GM21526 (cell line): ENCODE measurements at regions not wholly inside any gene's neighbourhood (a gene's known extent, or its start where the extent isn't known, plus 50 kb on each side); places are given as distances from the start of the nearest gene placed in this dataset.
"Not testable (repeated sequence)": the region's sequence is repeated elsewhere in the genome, so short reads cannot be mapped to it uniquely, and the experiment has no call there.

Source experiments
- ATAC-seq: cut with Tn5 transposase; IDR thresholded peaks from one replicate; pipeline ENCODE4 v1.9.1; 2021; ENCODE audit warnings: moderate library complexity; ENCODE audit not compliant: unreplicated experiment, low FRiP score

DNA sequence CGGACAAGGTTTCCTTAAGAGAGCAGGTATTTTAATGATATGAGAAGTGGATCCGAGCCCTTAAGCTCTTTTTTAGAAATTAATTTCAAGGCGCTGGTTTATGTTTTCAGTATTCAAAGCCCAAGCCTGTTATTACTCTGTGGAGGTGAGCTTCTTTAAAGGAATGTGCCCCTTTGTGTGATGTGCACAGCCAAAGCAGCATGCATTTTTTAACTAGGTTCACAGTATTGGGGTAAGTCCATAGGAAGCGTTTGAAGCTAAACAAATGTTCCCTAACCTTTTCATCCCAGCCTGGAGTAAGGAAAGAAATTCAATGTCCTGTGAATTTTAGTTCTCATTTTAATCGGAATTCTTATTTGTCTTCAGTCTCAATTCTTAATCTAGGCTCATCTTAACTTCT is 217.5 kb downstream of the KCTD12 start:
- ATAC-seq, result no peak

DNA sequence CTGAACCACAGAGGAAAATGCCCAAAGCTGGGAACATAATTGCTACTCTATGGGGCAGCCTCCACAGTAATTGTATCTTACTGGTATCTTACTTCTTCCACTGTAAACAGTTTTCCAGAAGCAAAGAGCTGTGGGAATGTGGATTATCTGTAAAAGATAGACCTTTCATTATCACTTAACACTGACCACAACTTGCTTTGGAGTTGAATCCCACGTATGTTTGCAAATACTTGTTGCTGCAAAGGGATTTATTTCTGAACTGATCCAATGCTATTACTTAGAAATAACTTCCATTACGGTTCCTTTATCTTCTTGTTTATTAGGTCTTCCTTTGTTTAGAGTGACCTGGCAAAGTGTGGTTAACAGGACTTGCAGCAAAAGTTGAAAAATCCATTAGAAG is 218.1 kb downstream of the KCTD12 start:
- no peak for ATAC-seq

DNA sequence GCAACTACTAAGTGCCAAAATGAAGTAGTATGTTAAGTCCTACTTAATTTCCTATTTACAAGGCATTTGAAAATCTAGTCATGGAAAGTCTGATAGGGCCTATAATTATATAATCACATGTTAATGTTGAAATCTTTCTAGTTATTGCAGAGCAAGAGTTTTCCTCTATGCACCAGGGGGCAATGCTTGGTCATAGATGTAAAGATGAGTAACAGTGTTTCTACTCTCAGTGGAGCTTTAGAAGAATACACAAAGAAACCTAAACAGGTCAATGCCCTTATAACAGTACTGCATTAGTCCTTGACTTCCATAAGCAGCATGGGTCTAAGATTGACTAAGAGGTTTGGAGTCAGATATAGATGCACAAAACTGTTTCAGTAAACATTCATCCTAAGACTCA is 218.7 kb downstream of the KCTD12 start:
- no peak for ATAC-seq

DNA sequence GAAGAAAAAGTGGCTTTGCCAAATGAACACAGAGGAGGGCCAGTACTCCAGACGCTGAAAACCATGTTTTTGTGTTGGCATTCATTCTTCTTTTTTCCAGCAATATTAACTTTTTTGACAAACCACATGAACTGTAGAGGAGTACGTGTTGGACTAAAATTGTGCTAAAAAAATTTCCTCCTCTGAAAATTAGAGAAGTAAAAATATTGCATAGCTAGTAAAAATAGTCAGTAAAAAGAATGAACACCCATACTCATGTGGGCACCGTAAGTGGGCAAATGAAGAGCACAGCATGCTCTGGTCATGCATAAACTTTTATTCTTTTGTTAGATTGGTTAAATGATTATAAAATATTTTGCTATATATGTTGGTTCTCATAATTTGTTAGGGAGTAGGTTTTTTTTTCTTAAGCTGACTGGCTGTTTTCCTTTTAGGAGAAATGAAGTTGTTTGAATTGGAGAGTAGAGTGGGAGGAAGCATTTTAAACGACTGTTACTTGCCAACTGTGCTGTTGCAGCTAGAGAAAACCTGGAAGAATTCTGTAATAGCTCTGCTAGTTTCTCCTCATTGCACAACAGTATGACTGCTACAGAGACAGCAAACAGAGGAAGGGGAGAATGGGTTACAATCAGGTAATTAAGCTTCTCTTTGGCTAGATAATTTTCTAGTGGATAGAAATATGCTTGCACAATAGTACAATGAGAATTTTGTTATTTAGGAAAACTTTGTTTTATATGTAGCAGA is 222.4 kb downstream of the KCTD12 start:
- ATAC-seq, result no peak

DNA sequence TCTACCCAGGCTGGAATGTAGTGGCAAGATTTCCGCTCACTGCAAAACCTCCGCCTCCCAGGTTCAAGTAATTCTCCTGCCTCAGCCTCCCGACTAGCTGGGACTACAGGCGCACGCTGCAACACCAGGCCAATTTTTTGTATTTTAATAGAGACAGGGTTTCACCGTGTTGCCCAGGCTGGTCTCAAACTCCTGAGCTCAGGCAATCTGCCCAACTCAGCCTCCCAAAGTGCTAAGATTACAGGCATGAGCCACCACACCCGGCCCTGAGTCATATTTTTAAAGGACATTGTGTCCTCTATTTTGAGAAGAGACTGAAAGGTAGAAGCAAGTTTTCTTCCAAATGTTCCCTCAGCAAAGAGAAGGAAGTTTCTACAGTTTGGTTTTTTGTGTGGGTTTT is 227.1 kb downstream of the KCTD12 start:
- ATAC-seq, result not testable (repeated sequence)

DNA sequence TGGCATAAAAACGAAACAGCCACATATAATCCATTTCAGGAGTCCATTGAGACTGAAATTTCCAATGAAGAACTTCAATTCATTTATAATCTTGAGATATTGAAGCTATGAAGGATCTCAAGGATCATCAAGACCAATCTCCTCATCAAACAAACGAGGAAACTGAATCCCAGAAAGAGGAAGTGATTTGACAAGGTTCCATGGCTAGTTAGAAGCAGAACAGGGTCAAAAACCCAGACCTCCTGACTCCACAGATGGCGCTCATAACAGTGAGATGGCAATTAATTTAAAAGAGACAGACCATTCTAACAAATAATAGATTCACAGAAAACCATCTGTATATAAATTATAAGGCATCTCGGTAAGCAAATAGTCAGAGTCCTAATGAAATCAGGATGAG is 229.7 kb downstream of the KCTD12 start:
- no peak for ATAC-seq

DNA sequence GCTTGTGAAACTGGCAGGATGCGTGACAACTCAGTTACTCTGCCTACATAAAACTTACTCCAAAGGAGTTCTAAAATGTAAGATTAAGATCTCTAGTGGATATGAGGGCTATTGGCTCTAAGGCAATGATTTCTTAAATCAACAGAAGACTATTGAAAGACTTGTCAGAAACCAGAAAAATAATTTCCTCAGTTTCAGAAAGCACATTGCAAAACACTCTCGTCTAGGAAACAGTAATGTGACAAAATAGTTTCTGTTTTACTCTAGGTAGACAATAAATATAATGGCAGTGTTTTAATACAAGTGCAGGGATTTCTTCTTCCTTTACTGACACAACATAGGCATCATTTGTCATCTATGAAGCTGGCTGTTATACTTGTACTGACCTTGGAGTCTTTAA is 230.1 kb downstream of the KCTD12 start:
- no peak for ATAC-seq

DNA sequence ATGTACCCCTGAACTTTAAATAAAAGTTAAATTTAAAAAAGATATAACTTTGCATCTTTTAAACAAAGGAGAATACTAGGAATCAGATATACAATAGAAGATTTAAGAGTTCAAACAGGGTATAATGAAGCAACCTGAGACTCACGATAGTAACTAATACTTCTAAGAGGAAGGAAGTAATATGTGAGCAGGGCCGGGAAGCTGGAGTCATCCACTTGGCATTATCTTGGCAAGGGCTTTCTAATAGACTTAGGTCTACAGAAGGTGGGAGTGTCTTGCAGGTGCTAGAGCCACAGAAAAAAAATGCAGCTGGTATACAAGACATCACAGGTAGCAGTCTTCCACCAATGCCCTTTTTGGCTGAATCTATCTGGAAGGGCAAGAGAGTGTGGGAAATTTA is 231.9 kb downstream of the KCTD12 start:
- ATAC-seq, result no peak

DNA sequence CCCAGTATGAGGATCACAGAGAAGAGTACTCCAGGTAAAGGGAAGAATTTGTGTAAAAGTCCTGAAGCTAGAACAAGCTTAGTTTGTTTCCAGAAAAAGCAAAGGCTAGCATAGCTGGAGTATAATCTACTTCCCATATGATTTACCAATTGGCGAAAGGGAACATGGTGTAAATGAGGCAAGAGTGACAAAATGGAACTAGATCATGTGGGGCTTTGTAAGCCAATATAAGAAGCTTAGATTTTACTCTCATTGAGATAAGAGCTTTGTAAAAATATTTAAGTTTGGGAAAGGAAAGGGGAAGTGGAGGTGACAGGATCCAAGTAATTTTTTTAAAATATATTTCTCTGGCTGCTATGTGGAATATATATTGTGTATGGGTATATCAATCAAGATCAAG is 234.9 kb downstream of the KCTD12 start:
- ATAC-seq, result no peak

DNA sequence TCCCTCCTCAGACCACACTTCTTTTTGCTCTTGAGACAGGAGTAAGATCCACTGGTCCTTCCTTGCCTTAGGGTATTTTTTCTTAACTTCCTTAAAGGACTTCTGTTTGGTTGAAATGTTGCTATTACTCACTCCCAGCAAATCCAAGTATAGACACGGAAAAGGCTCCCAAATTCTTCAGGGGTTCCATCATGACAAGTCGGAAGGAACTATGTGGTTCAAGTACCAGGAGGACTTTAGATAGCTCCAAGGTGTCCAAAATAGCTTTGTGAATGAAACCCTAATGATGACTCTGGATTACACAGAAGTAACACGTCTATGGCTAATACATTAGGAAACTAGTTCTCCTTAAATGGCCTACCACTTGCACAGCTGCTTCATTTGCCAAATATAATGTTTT is 238.7 kb downstream of the KCTD12 start:
- no peak for ATAC-seq

DNA sequence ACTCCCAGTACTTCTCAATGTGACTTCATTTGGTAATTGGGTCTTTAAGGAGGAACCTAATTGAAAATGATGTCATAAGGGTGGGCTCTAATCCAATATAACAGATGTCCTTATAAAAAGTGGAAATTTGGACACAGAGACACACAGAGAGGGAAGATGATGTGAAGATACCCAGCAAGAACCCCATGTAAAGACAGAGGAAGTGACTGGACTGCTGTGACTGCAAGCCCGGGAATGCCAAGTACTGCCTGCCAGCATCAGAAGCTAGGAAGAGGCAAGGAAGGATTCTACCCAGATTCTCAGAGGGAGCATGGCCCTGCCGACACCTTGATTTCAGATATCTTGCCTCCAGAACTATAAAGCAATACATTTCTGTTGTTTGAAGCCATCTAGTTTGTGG is 239.3 kb downstream of the KCTD12 start:
- ATAC-seq, result no peak

DNA sequence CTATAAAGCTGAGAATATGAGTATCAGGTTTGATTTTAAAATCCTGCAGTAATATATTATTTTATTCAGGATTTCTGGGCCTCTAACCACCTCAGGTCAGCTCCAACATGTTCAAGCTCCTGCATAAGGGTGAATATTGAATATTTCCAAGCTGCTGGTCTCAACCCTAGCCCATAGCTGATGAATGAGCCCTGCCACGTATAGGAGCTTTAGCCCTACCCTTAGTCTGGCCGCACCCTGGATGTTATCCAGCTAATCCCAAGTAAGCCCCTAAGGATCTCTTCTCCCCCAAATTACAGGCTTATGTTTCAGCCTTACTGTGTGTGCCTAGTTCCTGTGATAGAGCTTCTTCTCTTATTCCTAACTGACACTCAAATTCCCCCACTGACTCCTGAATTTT is 240.6 kb downstream of the KCTD12 start:
- no peak for ATAC-seq

DNA sequence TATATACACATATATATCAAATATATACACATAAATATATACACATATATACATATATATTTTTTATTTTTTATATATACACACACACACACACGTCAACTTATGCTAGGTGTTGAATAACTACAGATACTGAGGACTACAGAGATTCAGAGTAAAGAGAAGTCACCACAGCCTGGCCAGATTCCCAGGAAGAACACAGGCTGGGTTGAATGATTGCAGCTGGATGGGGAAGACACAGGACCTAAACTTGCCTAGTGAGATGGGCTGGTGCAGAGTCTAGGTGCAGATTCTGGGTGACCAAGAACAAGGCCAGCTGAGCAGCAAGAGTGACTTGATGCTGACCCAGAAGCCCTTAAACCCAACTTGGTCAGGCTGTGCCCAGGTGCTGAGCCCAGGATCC is 241.3 kb downstream of the KCTD12 start:
- ATAC-seq, result no peak

DNA sequence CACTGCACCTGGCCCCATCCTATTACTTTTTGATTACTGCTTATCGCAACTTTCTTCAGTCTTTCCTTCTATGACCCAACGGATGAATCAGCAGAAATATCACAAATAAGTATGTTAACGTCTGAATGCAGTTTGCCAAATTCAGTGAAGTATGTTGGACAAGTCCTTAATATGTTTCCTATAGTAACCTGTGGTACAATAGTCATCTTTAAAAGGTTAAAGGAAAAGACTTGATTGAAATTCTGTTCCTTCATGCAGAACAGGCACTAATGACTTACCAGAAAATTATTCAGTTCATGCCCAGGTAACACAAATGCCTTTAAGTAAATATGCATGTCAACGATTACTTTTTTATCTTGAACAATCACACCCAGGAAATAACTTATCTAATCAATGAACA is 242.6 kb downstream of the KCTD12 start:
- no peak for ATAC-seq

DNA sequence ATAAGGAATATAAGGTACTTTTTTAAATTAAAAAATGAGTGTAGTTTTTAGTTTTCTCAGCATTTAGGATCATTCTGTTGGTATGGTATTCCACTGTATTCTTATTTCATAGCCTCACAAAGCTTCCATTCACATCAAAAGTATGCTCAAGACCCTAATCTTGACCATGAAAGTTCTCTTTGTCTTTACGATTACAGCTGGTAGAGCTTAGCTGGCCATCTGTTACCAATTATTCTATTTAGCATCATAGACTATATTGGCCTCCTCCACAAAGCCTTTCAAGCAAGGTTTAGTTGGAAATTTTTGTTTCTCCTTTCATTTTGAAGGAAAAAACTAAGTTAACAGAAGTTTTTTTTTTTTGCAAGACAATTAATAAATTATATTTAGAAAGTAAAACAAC is 245.1 kb downstream of the KCTD12 start:
- ATAC-seq, result no peak

DNA sequence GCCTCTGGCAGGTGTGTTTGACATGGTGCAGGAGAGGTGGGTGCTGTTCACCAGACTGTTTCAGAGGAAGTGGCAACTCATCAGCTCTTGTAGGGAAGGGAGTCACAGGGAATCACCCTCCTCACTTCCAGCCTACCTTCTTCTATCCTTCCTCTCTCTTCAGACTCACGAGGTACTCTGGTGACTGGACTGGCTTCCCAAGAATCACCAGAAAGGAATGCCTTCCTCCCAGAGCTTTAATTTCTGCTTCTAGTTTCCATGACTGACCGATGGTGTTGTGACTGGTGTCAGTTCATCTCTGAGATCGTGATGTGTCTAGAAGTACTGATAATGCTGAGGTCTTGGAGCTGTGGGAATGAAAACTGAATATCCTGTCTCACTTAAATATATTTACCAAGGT is 247.3 kb downstream of the KCTD12 start:
- no peak for ATAC-seq

DNA sequence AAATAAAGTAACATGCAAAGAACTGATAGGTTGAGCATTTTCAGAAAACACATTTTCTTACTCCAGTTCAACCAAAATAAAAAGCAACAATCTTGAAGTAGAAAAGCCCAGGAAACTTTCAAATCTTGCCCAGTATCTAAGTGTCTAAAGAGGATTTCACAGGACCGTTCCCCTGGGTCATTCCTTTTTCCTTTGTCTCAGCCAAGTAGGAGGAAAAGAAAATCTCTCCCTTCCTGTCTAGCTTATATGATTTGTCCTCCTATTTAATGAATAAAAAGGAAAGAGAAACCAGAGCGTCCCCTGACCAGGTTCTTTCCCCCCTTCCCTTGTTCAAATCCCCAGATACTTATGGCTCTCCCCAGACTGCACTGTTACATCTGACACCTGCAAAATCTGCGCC is 248.0 kb downstream of the KCTD12 start:
- ATAC-seq, result no peak

DNA sequence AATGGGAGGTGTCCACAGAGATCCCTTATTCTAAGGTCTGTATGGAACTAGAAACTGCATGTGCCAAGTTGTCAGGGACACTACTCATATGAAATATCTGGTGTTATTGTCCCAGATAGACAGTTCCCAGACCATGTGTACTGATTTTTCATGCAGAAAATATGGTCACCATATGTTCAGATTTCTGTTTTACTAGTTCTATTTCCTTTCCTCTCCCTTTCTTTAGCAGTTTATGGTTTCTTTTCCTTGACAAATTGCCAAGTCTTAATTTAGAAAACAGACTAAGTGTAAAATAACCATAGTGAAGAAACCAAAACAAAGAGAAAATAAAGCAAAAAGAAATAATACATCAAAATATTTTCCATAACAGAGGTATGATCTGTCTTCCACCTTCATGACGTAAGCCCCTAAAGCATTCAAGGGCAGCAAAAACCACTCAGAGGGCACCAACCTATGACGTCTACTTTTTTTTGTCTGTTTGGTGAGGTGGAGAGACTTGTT is 248.5 kb downstream of the KCTD12 start:
- no peak for ATAC-seq

DNA sequence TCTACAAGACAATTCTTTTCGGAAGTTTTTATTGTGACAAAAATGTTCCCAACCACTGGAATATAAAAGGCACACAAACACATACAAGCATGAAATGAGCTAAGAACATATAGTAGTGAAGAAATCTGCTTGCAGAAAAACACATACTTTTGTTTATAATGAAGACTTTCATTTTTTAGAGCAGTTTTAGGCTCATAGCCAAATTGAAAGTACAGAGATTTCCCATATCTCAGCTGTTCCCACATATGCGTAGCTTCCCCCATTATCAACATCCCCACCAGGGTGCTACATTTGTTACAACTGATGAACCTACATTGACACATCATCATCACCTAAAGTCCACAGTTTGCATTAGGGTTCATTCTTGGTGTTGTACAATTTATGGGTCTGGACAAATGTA is 249.4 kb downstream of the KCTD12 start:
- ATAC-seq, result no peak

DNA sequence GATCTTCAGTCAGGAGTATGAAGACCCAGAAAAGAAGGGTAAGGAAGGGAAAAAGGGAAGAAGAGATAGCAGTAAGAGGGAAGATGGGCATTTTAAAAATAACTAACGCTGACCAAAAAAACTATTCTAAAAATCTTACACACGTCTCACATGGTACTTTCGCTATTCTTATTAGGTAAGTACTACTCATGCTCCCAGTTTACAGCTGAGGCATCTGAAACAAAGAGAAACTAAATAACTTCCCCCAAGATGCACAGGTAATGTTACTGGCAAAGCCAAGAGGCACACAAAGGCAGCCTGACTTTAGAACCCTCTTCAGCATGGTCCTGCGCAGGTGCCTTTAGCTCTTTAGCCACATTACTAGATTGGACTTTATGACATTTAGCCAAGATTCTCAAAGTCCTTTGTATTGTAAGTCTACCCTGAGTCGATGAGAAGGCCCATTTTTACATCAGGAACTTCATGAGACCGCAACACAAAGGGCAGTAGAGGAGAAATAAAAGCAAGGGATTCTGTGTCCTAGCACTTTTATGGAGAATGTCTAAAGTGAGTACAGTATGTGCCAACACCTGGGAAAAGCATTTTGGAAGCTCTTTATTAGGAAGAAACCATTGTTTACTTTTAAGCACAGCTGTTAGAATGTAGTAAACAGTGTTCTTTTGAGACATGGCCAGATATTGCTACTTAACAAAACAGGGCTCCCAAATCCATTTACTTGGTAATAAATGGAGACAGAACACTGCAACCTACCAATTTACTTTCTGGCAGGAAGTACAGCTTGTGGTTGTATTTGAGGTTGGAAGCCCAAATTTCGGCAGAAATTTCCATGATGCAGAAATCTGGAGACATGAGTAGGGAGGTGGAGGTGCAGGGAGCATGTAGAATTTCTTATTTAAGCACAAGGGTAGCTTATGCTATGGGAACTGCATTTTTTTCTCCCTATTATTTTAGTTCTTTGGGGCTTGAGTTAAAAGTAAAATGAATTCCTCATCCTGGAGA is 250.7 kb downstream of the KCTD12 start:
- ATAC-seq, result no peak

DNA sequence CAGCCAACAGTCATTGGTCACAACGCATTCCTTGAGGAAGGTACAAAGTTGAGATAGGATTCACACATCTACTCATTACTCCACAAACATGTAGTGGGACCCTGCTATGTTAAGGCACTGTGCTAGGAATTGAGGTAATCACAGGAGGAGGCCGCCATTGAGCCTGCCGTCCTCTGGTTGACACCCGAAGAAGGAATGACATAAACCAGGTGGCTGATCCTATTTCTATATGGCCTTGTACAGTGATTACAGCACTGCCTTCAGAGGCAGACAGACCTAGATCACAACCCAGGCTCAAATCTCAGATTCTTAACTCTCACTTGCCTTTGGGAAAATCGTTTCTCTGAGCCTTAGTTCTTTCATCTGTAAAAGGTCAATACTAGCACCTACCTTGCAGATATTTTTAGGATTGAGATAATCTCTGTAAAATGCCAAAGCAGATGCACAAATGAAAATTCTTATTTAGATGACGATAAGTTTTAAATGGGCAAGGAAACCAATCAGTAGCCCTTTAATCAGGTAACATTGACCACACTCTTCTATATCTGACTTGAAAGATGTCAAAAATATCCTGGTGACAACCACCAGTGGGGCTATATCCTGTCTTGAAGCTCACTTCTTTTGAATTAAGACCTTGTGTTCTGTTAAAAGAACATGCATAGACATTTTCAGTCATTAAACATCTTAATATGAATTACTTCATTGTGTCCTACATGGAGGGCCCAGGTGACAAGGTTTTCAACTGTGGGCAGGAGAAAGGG is 251.6 kb downstream of the KCTD12 start:
- ATAC-seq, result no peak
